Skeletal muscle tissue (tissue), 3 donors: ENCODE measurements at regions not wholly inside any gene's neighbourhood (a gene's known extent, or its start where the extent isn't known, plus 50 kb on each side); places are given as distances from the start of the nearest gene placed in this dataset.

Source experiments
- H3K27ac ChIP-seq: one replicate; pipeline ENCODE4 v1.7.0; 2013; ENCODE audit warnings: mild to moderate bottlenecking, low read depth, low read length, inconsistent platforms
- H3K27me3 ChIP-seq, 3 donors: one replicate each; pipeline ENCODE4 v1.7.0; 2013; ENCODE audit warnings: low read length in 3 of 3; ENCODE audit not compliant: control insufficient read depth in 3 of 3, insufficient read depth in 3 of 3
- H3K36me3 ChIP-seq, 3 donors: one replicate each; pipeline ENCODE4 v1.7.0; 2013; ENCODE audit warnings: low read length in 3 of 3; ENCODE audit not compliant: control insufficient read depth in 3 of 3, insufficient read depth in 3 of 3
- H3K4me1 ChIP-seq, 3 donors: one replicate each; pipeline ENCODE4 v1.7.0; 2013; ENCODE audit warnings: low read length in 3 of 3, mild to moderate bottlenecking in 3 of 3; ENCODE audit not compliant: control insufficient read depth in 3 of 3, insufficient read depth in 3 of 3
- H3K4me3 ChIP-seq, 3 donors: one replicate each; pipeline ENCODE4 v1.7.0; 2013; ENCODE audit warnings: low read length in 3 of 3
- H3K9ac ChIP-seq, 3 donors: one replicate each; pipeline ENCODE4 v1.7.0; 2013; ENCODE audit warnings: low read length in 3 of 3, mild to moderate bottlenecking in 3 of 3, moderate library complexity in 2 of 3, low read depth in 1 of 3
- H3K9me3 ChIP-seq, 3 donors: one replicate each; pipeline ENCODE4 v1.7.0; 2013; ENCODE audit warnings: low read length in 3 of 3; ENCODE audit not compliant: control insufficient read depth in 3 of 3
- donor health status: Osteomylitis.

- no peak overlapping the region for H3K4me3 ChIP-seq
- no peaks in the 10 kb centered on the region for H3K27me3 ChIP-seq
- no peak overlapping the region for H3K9ac ChIP-seq
- H3K27ac ChIP-seq = no peak overlapping the region
- peaks cover 23 to 50% (median 48%) of the 10 kb centered on the region in 3 donors for H3K4me1 ChIP-seq
- H3K9me3 ChIP-seq = no peaks in the 10 kb centered on the region
- H3K36me3 ChIP-seq = peaks cover 17 to 32% (median 31%) of the 10 kb centered on the region in 3 donors
Measured at GRCh38 chr12:124478416-124478815, 89.0 kb downstream of the NCOR2 start.

GRCh38 chr12:124477107-124477915 lies 90.1 kb downstream of the NCOR2 start:
- Histone ChIP-seq H3K4me3 (no peak overlapping the region), H3K4me1 (peaks cover 23 to 50% (median 48%) of the 10 kb centered on the region in 3 donors), H3K27ac (no peak overlapping the region), H3K9ac (no peak overlapping the region), H3K36me3 (peaks cover 20 to 35% (median 32%) of the 10 kb centered on the region in 3 donors), H3K9me3 (peaks cover 0 to 3% (median 0%) of the 10 kb centered on the region in 3 donors), H3K27me3 (no peaks in the 10 kb centered on the region)

- Histone ChIP-seq H3K9me3 (peaks cover 0 to 3% (median 0%) of the 10 kb centered on the region in 3 donors), H3K9ac (no peak overlapping the region), H3K4me3 (no peak overlapping the region), H3K4me1 (peaks cover 23 to 41% (median 40%) of the 10 kb centered on the region in 3 donors), H3K27me3 (no peaks in the 10 kb centered on the region), H3K27ac (no peak overlapping the region), H3K36me3 (peaks cover 24 to 40% (median 39%) of the 10 kb centered on the region in 3 donors)
Measured at GRCh38 chr12:124476011-124476400, 91.4 kb downstream of the NCOR2 start.

- Histone ChIP-seq H3K9me3 (peaks cover 0 to 3% (median 0%) of the 10 kb centered on the region in 3 donors), H3K36me3 (peaks cover 29 to 44% (median 43%) of the 10 kb centered on the region in 3 donors), H3K9ac (peak overlapping the region; percentile 10 to 55 (median 45)), H3K4me1 (peaks cover 22 to 37% (median 35%) of the 10 kb centered on the region in 3 donors), H3K4me3 (peak overlapping the region in 2 of 3 donors; percentile 23 to 30), H3K27ac (peak overlapping the region; percentile 64), H3K27me3 (no peaks in the 10 kb centered on the region)
Measured at GRCh38 chr12:124475295-124476010, 92.0 kb downstream of the NCOR2 start.

- no peaks in the 10 kb centered on the region for H3K27me3 ChIP-seq
- H3K27ac ChIP-seq = peak overlapping the region; percentile 64
- H3K9ac ChIP-seq = peak overlapping the region in 2 of 3 donors; percentile 45 to 55
- peaks cover 0 to 3% (median 0%) of the 10 kb centered on the region in 3 donors for H3K9me3 ChIP-seq
- H3K4me3 ChIP-seq = peak overlapping the region in 1 of 3 donors; percentile 30
- peaks cover 32 to 48% (median 41%) of the 10 kb centered on the region in 3 donors for H3K36me3 ChIP-seq
- H3K4me1 ChIP-seq = peaks cover 16 to 30% (median 28%) of the 10 kb centered on the region in 3 donors
Measured at GRCh38 chr12:124474709-124475108, 92.7 kb downstream of the NCOR2 start.

- Histone ChIP-seq H3K9ac (no peak overlapping the region), H3K27ac (no peak overlapping the region), H3K4me3 (no peak overlapping the region)
Measured at GRCh38 chr12:124472690-124473279, 94.6 kb downstream of the NCOR2 start.

GRCh38 chr12:124471828-124472227 lies 95.6 kb downstream of the NCOR2 start:
- Histone ChIP-seq H3K9me3 (peaks cover 0 to 7% (median 3%) of the 10 kb centered on the region in 3 donors), H3K36me3 (peaks cover 26 to 49% (median 37%) of the 10 kb centered on the region in 3 donors), H3K9ac (no peak overlapping the region), H3K27ac (no peak overlapping the region), H3K4me1 (peaks cover 13 to 23% (median 20%) of the 10 kb centered on the region in 3 donors), H3K27me3 (no peaks in the 10 kb centered on the region), H3K4me3 (no peak overlapping the region)

More at GRCh38 chr12:124472690-124473279, 94.6 kb downstream of the NCOR2 start:
- peaks cover 0 to 7% (median 3%) of the 10 kb centered on the region in 3 donors for H3K9me3 ChIP-seq
- peaks cover 26 to 51% (median 40%) of the 10 kb centered on the region in 3 donors for H3K36me3 ChIP-seq
- H3K4me1 ChIP-seq = peaks cover 13 to 20% (median 18%) of the 10 kb centered on the region in 3 donors
- H3K27me3 ChIP-seq = no peaks in the 10 kb centered on the region

GRCh38 chr12:124470806-124471205 lies 96.6 kb downstream of the NCOR2 start:
- no peak overlapping the region for H3K27ac ChIP-seq
- peaks cover 29 to 42% (median 38%) of the 10 kb centered on the region in 3 donors for H3K36me3 ChIP-seq
- H3K4me3 ChIP-seq = no peak overlapping the region
- H3K9ac ChIP-seq = no peak overlapping the region
- H3K4me1 ChIP-seq = peaks cover 16 to 25% (median 25%) of the 10 kb centered on the region in 3 donors
- H3K27me3 ChIP-seq = no peaks in the 10 kb centered on the region
- peaks cover 0 to 7% (median 3%) of the 10 kb centered on the region in 3 donors for H3K9me3 ChIP-seq

GRCh38 chr12:124470139-124470538 lies 97.3 kb downstream of the NCOR2 start:
- Histone ChIP-seq H3K9me3 (peaks cover 0 to 7% (median 3%) of the 10 kb centered on the region in 3 donors), H3K4me1 (peaks cover 13 to 22% (median 20%) of the 10 kb centered on the region in 3 donors), H3K4me3 (no peak overlapping the region), H3K36me3 (peaks cover 35 to 46% (median 39%) of the 10 kb centered on the region in 3 donors), H3K27me3 (no peaks in the 10 kb centered on the region), H3K27ac (no peak overlapping the region), H3K9ac (no peak overlapping the region)
